Ovary (tissue), 3 donors: ENCODE measurements at regions not wholly inside any gene's neighbourhood (a gene's known extent, or its start where the extent isn't known, plus 50 kb on each side); places are given as distances from the start of the nearest gene placed in this dataset.

ENCODE experiments used
- EP300 ChIP-seq: sonication (generic); formaldehyde crosslinking; IDR thresholded peaks from one replicate; pipeline ENCODE4 v1.6.1; 2017; ENCODE audit warnings: antibody characterized with exemption
- POLR2A ChIP-seq: fragments of 450-650 bp; IDR thresholded peaks from one replicate; pipeline ENCODE4 v1.6.1; 2017; ENCODE audit warnings: antibody characterized with exemption, mild to moderate bottlenecking, moderate library complexity
- TF ChIP-seq, protein P1 (sequence below), 3 donors: fragments of 450-650 bp in 2 of 3; fragments of 200-600 bp in 1 of 3; IDR thresholded peaks; one replicate each; pipeline versions ENCODE4 v1.5.1 to v1.8.0; 2016 to 2022; ENCODE audit warnings: antibody characterized with exemption in 3 of 3, mild to moderate bottlenecking in 1 of 3
- donor health status: DM: no; HTN: no; CAD: no.

DNA sequence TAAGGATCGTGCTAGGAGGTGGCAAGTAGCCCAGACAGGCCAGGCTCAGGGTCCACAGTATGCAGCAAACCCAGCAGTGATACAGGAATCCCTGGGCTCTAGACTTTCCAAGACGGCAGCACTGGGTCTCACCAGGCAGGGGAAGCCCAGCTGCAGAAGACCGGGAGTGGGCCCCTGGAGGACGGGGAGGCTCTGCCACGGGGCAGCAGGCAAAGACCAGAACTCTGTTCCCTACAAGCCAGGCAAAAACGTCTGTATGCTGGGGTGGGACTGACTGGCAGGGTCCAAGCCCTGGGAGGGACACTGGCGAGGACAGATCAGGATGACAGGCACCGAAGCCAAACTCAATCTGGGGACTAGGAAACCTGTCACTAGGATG is 98.9 kb upstream of the SEC11C start:
- no peak for TF ChIP-seq EP300
- TF ChIP-seq, protein P1, sequence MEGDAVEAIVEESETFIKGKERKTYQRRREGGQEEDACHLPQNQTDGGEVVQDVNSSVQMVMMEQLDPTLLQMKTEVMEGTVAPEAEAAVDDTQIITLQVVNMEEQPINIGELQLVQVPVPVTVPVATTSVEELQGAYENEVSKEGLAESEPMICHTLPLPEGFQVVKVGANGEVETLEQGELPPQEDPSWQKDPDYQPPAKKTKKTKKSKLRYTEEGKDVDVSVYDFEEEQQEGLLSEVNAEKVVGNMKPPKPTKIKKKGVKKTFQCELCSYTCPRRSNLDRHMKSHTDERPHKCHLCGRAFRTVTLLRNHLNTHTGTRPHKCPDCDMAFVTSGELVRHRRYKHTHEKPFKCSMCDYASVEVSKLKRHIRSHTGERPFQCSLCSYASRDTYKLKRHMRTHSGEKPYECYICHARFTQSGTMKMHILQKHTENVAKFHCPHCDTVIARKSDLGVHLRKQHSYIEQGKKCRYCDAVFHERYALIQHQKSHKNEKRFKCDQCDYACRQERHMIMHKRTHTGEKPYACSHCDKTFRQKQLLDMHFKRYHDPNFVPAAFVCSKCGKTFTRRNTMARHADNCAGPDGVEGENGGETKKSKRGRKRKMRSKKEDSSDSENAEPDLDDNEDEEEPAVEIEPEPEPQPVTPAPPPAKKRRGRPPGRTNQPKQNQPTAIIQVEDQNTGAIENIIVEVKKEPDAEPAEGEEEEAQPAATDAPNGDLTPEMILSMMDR (IDR thresholded peaks at IDR 0.05): no peak
- no peak for TF ChIP-seq POLR2A
